DND-41 (cell line): ENCODE measurements at regions not wholly inside any gene's neighbourhood (a gene's known extent, or its start where the extent isn't known, plus 50 kb on each side); places are given as distances from the start of the nearest gene placed in this dataset.

Experiments
- ATAC-seq: fragments of 200-7000 bp; cut with Tn5 transposase; 3 replicates; pipeline ENCODE4 v1.9.1; 2021; ENCODE audit warnings: low read depth; ENCODE audit not compliant: insufficient read depth
- DNase-seq: peaks from one replicate; pipeline ENCODE4 v3.0.0-alpha.2; 2020
- H2AFZ ChIP-seq: 2 replicates; pipeline ENCODE4 v1.6.0; 2012; ENCODE audit warnings: low read depth, low read length
- H3K27ac ChIP-seq: 2 replicates; pipeline ENCODE4 v1.5.1; 2012; ENCODE audit warnings: low read length, inconsistent platforms
- H3K27me3 ChIP-seq: fragments of 200-600 bp; sonication (generic); 2 replicates; pipeline ENCODE4 v1.6.0; 2012; ENCODE audit warnings: low read length, mild to moderate bottlenecking, inconsistent platforms; ENCODE audit not compliant: insufficient read depth, poor library complexity
- H3K36me3 ChIP-seq: 2 replicates; pipeline ENCODE4 v1.5.1; 2012; ENCODE audit warnings: low read length, inconsistent platforms; ENCODE audit not compliant: insufficient read depth
- H3K4me1 ChIP-seq: 2 replicates; pipeline ENCODE4 v1.5.1; 2012; ENCODE audit warnings: mild to moderate bottlenecking, low read length; ENCODE audit not compliant: insufficient read depth
- H3K4me2 ChIP-seq: 2 replicates; pipeline ENCODE4 v1.6.0; 2012; ENCODE audit warnings: mild to moderate bottlenecking, moderate library complexity, low read length, inconsistent platforms; ENCODE audit not compliant: insufficient read depth
- H3K4me3 ChIP-seq, 2 experiments: fragments of 200-600 bp in 1 of 2; shearing (Covaris generic) in 1 of 2; 2 replicates each; pipeline ENCODE4 v1.5.1; 2012 to 2016; ENCODE audit warnings: inconsistent platforms in 2 of 2, low read length in 2 of 2, mild to moderate bottlenecking in 2 of 2, low read depth in 1 of 2, moderate library complexity in 1 of 2
- H3K79me2 ChIP-seq: 2 replicates; pipeline ENCODE4 v1.6.0; 2012; ENCODE audit warnings: low read length, inconsistent platforms; ENCODE audit not compliant: insufficient read depth
- H3K9ac ChIP-seq: 2 replicates; pipeline ENCODE4 v1.6.0; 2012; ENCODE audit warnings: low read depth, mild to moderate bottlenecking, inconsistent platforms, low read length, moderate library complexity
- H3K9me3 ChIP-seq: 2 replicates; pipeline ENCODE4 v1.5.1; 2012; ENCODE audit warnings: low read length, moderate library complexity, mild to moderate bottlenecking, inconsistent platforms; ENCODE audit not compliant: insufficient read depth, severe bottlenecking
- H4K20me1 ChIP-seq: 2 replicates; pipeline ENCODE4 v1.6.0; 2012; ENCODE audit warnings: low read length; ENCODE audit not compliant: insufficient read depth
- CTCF ChIP-seq: IDR thresholded peaks from 2 replicates; pipeline ENCODE4 v1.5.1; 2012; ENCODE audit warnings: borderline replicate concordance, low read length, moderate library complexity, mild to moderate bottlenecking; ENCODE audit not compliant: poor library complexity, severe bottlenecking; ENCODE audit errors: extremely low read depth
- EZH2 ChIP-seq: IDR thresholded peaks from 3 replicates; pipeline ENCODE4 v1.6.1; 2012; ENCODE audit warnings: borderline replicate concordance, low read depth, mild to moderate bottlenecking, moderate library complexity, low read length, inconsistent platforms; ENCODE audit not compliant: severe bottlenecking

GRCh38 chr4:86431543-86432116 is 71.8 kb upstream of the MAPK10 start:
- Histone ChIP-seq H3K4me2 (no peak overlapping the region), H3K79me2 (no peaks in the 10 kb centered on the region), H4K20me1 (no peaks in the 10 kb centered on the region), H3K9me3 (no peaks in the 10 kb centered on the region), H3K9ac (no peak overlapping the region), H3K36me3 (no peaks in the 10 kb centered on the region), H2AFZ (no peak overlapping the region), H3K4me3 (no peak overlapping the region), H3K27ac (no peak overlapping the region), H3K4me1 (no peaks in the 10 kb centered on the region), H3K27me3 (no peaks in the 10 kb centered on the region)
- DNase-seq, result no peak
- TF ChIP-seq CTCF, result no peak
- no peak for TF ChIP-seq EZH2
- no peak for ATAC-seq

GRCh38 chr4:86432559-86433134 is 72.8 kb upstream of the MAPK10 start:
- Histone ChIP-seq H3K27me3 (no peaks in the 10 kb centered on the region), H3K9ac (no peak overlapping the region), H3K79me2 (no peaks in the 10 kb centered on the region), H3K27ac (no peak overlapping the region), H3K4me2 (no peak overlapping the region), H3K4me3 (no peak overlapping the region), H4K20me1 (no peaks in the 10 kb centered on the region), H2AFZ (no peak overlapping the region), H3K9me3 (no peaks in the 10 kb centered on the region), H3K36me3 (no peaks in the 10 kb centered on the region), H3K4me1 (no peaks in the 10 kb centered on the region)
- DNase-seq, result no peak
- no peak for ATAC-seq
- TF ChIP-seq CTCF, result no peak
- TF ChIP-seq EZH2, result no peak

- no peak for DNase-seq
- Histone ChIP-seq H3K36me3 (no peaks in the 10 kb centered on the region), H3K79me2 (no peaks in the 10 kb centered on the region), H3K27ac (no peak overlapping the region), H4K20me1 (no peaks in the 10 kb centered on the region), H2AFZ (no peak overlapping the region), H3K4me3 (no peak overlapping the region), H3K4me1 (no peaks in the 10 kb centered on the region), H3K9me3 (no peaks in the 10 kb centered on the region), H3K4me2 (no peak overlapping the region), H3K27me3 (no peaks in the 10 kb centered on the region), H3K9ac (no peak overlapping the region)
- TF ChIP-seq CTCF (no peak), EZH2 (no peak)
- no peak for ATAC-seq
Measured at GRCh38 chr4:86439293-86439692, 79.4 kb upstream of the MAPK10 start.
